ENCODE measurements at regions not wholly inside any gene's neighbourhood (a gene's known extent, or its start where the extent isn't known, plus 50 kb on each side); places are given as distances from the start of the nearest gene placed in this dataset.
"Not testable (repeated sequence)": the region's sequence is repeated elsewhere in the genome, so short reads cannot be mapped to it uniquely, and the experiment has no call there.

DNA sequence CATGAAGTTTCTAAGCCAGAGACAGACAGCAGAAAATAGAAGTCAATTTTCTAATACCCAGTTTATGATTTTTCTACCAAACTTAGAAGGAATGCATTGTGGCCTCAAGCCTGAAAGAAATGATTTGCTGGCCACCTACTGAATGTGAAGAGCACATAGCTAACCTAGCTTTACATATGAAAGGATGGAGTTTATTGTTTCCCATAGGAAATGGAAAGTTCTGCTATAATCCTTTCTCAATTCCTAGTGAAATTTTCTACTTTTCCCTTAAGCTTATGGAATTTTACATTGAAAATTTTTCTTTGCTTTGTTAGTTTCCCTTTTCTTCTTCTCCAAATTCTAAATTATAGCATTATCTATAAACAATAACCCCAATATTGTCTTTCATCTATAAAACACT, 110.1 kb downstream of the TMEM167A start:
- no peak overlapping the region for H3K4me3 ChIP-seq (ENCODE audit: low read depth, low read length)
- DNase-seq (ENCODE audit: low read depth), result no peak

DNA sequence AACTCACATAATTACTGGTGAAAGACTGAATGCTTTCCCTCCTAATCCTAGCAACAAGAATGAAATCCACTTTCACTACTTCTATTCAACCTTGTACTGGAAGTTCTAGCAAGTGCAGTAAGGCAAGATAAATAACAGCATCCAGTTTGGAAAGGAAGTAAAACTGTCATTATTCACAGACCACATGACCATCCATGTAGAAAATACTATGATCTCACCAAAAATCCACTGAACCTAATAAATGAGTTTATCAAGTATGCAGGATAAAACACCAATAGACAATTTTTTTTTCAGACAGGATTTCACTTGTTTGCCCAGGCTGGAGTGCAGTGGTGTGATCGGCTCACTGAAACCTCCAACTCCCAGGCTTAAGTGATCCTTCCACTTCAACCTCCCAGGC, 117.7 kb downstream of the TMEM167A start:
- no peak overlapping the region for H3K4me3 ChIP-seq (ENCODE audit: low read depth, low read length)
- no peak for DNase-seq (ENCODE audit: low read depth)

DNA sequence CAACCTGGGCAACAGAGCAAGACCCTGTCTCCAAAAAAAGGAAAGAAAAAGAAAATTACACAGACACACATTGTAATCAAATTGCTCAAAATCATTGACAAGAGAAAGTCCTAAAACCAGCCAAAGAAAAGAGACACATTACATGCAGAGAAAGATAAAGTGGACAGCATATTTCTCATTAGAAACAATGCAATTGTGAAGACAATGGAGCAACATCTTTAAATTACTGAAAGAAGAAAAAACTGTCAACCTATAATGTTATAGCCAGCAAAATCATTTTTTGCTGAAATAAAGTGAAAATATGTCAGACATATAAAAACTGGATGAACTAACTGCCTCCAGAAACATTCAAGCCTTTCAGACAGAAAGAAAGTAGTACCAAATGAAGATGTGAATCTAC, 120.6 kb downstream of the TMEM167A start:
- DNase-seq (ENCODE audit: low read depth), result no peak
- no peak overlapping the region for H3K4me3 ChIP-seq (ENCODE audit: low read depth, low read length)

DNA sequence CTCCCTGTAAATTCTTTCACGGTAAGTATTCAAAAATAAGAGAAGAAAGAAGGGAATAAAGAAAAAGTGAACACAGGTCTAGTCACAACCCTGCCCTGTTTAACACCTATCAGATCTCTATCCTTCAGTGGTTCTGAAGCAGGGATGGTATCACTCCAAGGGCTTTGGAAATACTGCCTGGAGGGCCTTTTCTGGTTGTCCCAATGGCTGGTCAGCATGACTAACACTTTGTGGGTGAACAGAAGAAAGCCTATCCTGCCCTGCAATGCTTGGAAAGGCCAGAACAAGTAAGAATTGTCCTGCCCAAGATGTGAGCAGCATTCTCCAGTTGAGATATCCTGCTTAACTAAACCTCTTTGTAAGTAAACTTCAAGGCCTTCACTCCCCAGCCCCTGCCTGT, 124.9 kb downstream of the TMEM167A start:
- no peak overlapping the region for H3K4me3 ChIP-seq (ENCODE audit: low read depth, low read length)
- no peak for DNase-seq (ENCODE audit: low read depth)

DNA sequence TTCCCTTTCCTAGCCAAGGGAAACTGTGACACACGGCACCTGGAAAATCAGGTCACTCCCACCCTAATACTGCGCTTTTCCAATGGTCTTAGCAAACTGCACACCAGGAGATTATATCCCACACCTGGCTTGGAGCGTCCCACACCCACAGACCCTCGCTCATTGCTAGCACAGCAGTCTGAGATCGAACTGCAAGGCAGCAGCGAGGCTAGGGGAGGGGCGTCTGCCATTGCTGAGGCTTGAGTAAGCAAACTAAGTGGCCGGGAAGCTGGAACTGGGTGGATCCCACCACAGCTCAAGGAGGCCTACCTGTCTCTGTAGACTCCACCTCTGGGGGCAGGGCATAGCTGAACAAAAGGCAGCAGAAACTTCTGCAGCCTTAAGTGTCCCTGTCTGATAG, 132.9 kb downstream of the TMEM167A start:
- not testable (repeated sequence) for DNase-seq (ENCODE audit: low read depth); H3K4me3 ChIP-seq (ENCODE audit: low read depth, low read length)

DNA sequence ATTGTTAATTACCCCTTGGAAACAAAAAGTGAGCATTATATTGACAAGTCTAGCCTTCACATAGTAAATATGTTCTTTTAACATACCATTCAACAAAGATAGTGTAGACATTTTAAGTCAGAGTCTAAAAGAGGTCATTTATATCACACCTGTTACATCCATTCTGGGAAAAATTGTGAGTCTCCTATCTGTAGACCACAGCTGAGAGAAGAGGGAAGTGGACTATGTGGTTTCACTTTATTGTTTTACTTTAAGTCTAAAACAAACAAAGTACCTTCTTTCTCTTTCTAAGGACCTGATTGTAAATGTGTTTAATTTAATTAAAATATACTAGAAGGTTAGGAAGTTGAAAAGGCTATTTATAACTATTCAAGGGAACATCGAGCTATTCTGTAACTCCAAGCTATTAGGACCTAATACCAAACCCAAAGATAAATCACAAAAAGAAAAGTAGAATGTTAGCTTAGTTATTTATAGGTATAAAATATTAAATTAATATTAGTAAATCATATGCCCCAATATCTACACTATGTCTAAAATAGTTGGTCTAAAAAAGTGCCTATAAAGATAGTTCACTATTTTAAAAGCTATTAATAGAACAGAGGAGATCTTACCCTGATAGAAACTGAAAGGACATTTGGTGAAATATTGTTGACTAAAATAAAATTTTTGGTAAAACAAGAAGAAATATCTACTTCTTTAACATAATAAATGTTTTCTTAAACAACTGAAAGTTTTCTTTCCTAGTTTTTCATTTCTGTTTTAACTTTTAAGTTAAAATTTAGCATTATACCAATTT, 134.9 kb downstream of the TMEM167A start:
- no peak for DNase-seq (ENCODE audit: low read depth)
- no peak overlapping the region for H3K4me3 ChIP-seq (ENCODE audit: low read depth, low read length)

DNA sequence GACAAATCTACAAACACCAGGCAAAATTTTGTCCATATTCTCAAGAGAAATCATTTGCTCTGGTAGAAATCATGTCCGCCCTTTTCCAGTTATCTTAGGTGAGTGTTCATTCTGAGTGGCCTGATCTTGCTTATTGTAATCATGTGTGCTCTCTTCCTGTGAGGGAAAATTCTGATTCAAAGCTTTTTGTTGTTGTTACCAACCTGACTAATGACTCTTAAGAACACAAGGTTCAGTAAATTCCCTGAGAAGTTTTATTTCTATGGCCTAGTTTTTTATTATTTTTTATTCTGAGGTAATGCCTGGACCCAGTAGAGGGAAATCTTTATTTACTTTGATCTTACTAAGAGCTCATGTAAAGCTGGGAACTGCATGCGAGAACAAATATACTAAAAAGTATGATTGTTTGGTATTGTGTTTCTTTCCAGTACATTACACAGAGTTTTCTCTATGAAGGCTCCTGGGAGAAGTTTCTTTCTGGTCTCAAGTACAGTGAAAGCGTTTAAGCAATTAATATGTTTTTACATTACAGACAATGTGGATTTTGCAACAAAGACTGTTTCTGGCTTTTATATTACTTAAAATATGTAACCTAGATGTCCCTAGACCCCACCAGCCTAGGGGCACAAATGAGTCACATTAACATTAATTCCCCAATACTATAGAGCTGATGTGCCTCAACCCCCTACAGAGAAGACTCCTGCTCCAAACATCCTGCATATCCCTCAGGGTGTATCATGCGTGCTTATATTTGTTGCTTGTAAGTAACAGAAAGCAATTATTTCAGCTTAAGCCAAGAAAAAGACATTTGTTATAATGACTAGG, 138.1 kb downstream of the TMEM167A start:
- DNase-seq (ENCODE audit: low read depth), result no peak
- H3K4me3 ChIP-seq (ENCODE audit: low read depth, low read length), result no peak overlapping the region

DNA sequence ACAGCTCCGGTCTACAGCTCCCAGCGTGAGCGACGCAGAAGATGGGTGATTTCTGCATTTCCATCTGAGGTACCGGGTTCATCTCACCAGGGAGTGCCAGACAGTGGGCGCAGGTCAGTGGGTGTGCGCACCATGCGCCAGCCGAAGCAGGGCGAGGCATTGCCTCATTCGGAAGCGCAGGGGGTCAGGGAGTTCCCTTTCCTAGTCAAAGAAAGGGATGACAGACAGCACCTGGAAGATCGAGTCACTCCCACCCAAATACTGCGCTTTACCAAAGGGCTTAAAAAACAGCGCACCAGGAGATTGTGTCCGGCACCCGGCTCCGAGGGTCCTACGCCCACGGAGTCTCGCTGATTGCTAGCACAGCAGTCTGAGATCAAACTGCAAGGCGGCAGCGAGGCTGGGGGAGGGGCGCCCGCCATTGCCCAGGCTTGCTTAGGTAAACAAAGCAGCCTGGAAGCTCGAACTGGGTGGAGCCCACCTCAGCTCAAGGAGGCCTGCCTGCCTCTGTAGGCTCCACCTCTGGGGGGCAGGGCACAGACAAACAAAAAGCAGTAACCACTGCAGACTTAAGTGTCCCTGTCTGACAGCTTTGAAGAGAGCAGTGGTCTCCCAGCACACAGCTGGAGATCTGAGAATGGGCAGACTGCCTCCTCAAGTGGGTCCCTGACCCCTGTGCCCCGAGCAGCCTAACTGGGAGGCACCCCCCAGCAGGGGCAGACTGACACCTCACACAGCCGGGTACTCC, 144.5 kb downstream of the TMEM167A start:
- DNase-seq (ENCODE audit: low read depth); H3K4me3 ChIP-seq (ENCODE audit: low read depth, low read length): not testable (repeated sequence)

DNA sequence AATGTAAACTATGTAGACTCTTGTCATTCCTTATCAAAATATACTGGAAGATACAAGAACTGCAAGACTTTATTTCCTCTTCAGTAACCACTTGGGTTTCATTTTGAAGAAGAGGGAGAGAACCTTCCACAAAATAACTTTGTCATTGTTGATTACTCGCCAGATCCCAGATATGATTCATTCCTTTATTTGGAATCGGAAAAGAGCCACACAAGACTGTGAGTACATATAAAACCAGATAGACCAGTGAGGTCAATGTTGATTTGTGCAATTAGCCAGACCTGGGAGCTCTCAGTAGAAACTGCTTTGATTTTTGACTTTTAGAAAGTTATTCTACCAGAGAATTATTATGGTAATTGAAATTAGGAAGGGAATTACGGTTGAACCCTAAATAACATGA, 146.1 kb downstream of the TMEM167A start:
- no peak for DNase-seq (ENCODE audit: low read depth)
- no peak overlapping the region for H3K4me3 ChIP-seq (ENCODE audit: low read depth, low read length)

DNA sequence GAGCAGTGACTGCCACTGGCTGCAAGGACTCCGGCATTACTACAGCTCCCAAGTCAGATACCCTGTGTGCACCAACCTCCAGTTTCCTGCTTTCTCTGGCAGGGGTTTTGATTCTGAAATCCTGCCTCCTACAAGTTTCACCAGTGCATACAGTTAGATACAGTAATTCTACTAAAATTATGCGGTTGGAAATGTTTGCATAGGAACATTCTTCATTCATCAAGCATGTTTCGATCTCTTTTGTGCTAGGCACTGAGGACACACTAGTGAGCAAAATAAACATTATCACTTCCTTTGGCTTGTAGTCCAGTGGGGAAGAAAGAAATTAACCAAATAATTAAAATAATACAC, 152.2 kb downstream of the TMEM167A start:
- DNase-seq (ENCODE audit: low read depth), result no peak

DNA sequence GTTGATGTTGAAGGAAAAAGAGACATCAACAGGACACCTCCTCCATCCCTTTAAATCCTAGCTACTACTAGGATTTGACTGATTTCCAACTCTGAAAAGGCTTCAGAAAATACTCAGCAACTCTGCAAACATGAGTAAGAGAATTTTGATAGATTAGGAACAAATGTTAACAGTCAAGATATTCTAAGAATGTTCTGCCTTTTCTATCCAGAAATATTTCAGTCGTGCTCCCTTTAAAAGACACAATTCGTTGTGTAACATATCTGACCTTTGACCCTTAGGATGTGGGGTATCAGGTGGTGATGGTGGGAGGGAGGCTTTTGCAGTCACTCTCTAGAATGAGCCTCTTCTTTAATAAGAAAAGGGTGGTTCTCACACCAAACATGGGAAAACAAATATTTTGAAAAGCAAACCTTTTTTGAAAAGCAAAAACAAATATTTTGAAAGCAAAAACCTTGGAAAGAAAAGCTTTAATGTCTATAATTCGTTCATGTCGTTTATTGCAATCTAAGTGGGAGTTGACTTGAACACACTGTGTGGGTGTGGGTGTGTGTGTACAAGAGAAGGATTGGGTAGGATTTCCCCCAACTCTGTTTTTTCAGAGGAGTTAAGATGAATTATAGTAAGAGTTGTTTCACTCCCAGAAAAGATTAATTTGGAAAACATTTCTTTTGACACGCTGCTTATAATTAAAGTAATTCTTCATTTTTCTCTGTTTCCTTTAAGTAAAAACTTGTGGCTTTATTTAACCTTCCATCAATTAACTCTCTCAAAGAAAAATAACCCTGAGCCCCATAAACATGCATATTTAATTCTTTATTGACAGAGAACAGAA, 152.8 kb downstream of the TMEM167A start:
- no peak overlapping the region for H3K4me3 ChIP-seq (ENCODE audit: low read depth, low read length)
- DNase-seq (ENCODE audit: low read depth), result no peak

More for the DNA sequence above, 152.2 kb downstream of the TMEM167A start:
- H3K4me3 ChIP-seq (ENCODE audit: low read depth, low read length), result no peak overlapping the region

DNA sequence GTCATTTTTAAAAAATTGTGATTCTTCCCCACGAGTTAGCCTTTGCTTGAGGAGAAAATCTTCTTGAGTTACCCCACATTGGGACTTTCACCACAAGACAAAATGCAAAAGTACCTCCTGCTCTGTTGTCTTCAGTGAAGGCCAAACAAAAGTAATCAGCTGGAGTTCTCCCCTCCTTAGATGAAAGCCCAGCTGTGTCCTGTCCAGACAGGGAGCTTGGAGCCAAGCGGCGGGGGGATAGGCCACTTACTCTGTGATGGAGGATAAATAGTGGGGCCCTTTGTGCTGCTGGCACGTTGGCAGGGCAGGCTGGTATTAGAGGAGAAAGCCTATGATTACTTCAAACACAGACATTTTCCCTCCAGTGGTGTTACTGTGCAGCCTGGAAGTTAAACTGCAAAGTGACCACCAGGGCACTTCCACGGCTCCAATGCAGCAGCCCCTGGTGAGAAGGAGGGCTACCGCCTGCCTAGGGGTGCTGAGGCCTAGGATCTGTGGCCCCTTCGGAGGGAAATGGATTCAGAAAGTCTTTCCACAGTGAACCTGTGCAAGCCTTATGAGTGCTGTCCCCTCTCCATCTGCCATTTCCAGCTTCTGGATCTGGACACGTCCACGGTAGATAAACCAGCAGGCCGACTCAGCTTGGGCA, 155.0 kb downstream of the TMEM167A start:
- no peak for DNase-seq (ENCODE audit: low read depth)
- no peak overlapping the region for H3K4me3 ChIP-seq (ENCODE audit: low read depth, low read length)

DNA sequence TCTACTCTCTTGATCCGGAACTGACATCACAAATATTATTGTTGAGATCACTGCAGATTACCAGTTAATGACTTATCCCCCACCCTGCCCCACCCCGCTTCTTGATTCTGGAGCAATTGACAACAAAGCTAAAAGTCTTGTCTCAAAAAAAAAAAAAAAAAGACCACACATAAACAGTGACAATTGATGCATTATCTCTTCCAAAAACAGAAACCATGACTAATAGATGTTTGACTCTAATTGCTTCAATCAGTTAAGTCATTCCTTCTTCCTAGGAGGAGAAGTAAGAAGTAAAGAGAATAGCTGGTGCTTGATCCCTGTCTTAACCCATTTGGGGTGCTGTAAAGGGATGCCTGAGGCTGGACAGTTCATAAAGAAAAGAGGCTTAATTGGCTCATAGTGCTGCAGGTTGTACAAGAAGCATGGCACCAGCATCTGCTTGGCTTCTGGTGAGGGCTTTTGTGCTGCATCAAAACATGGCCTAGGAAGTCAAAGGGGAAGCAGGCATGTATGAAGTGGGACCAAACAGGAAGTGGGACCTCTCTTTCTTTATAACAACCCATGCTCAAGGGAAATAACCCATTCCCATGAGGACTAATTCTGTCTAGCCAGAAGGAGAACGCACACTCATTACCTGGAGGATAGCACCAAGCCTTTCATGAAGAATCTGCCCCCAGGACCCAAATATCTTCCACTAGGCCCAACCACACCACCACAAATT, 158.7 kb downstream of the TMEM167A start:
- no peak for DNase-seq (ENCODE audit: low read depth)
- H3K4me3 ChIP-seq (ENCODE audit: low read depth, low read length), result no peak overlapping the region

DNA sequence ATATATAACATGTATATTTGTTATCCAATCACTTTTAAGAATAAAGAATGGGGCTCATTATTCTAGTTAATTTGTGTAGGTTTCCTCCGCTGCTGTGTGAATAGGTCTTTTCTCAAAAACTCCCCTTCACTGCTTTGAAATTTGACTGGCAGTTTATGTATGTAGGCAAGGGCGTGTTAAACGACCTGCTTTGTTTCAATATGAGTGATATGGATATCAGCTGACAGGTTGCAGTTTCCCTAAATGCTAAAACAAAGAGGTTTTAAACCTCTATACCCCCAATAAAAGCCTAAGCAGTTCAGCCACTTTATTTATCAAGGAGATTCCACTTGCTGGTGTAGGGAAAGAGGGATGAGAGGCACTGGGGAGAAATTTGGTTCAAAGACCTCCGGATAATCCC, 159.6 kb downstream of the TMEM167A start:
- DNase-seq (ENCODE audit: low read depth), result no peak
- H3K4me3 ChIP-seq (ENCODE audit: low read depth, low read length), result no peak overlapping the region

DNA sequence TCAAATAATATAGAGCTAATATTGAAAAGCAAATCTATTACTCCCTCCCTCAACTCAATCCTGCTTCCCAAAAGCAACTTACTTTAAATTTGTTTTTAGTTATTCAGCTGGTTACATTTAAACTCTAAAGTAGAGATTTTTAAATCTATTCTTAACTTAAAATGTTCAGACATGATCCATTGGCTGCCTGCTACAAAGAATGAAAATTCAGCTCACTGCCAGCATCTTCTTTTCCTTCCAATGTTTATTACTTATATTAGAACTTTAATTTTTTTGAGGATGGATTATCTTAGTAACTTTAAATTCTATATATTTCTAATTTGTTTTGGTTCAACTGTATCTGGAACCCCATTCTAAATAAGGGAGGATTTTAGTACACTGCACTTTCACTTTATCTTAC, 163.2 kb downstream of the TMEM167A start:
- DNase-seq (ENCODE audit: low read depth), result no peak
- no peak overlapping the region for H3K4me3 ChIP-seq (ENCODE audit: low read depth, low read length)

DNA sequence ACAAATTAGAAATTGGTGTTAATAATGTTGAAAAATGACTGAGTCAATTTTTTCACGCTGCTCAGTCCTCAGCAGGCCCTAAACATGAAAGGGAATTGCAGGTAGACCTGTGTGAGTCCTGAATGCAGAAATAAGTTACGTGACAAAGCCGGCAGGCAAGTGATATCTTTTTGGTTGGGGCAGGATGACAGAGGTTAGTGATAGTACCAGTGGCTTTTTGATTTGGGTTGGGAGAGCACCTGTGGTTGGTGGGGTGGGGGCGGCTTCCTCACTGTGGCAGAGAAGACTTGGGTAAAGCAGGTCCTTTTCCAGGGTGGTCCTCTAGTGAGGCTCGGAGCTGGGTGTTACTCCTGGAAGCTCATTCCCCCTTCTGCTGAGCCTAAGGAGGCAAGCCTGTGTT, 164.7 kb downstream of the TMEM167A start:
- DNase-seq (ENCODE audit: low read depth), result no peak
- H3K4me3 ChIP-seq (ENCODE audit: low read depth, low read length), result no peak overlapping the region

DNA sequence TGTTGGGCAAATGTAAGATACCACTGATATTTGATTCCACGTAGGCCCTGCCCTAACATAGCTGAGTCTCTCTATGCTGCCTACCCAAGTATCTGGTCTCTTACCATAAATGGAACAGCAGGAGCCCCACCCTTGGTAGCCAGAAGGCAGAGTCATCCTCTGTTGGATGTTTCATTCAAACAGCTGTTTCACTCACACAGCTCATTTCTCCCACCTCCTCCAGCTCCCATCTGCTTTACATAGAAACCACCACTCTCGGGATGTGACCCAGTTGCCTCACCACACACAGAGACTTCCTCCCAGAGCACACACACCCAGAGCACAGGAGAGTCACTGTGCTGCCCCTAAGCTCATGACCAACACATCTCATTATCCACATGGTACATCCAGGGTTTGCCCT, 165.3 kb downstream of the TMEM167A start:
- no peak overlapping the region for H3K4me3 ChIP-seq (ENCODE audit: low read depth, low read length)
- peak; percentile 10 for DNase-seq (ENCODE audit: low read depth)

DNA sequence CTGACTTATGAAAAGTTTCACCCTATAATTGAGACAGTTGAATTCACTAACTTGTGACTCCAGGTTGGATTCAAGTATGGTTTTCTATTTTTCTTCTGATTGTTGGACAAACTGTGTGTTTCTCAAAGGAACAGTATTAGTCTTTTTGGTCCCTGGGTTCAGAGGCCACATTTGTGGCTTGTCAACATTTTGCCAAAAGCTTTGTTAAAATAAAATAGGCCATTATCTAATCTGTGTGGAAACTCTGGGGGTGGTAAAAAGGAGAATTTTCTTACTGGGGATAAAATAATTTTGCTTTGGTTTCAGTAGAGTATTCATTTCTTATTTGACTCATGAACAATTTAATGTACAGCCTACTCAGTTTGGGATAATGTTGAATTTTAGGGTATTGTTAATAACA, 166.3 kb downstream of the TMEM167A start:
- DNase-seq (ENCODE audit: low read depth), result no peak

More for the DNA sequence above, 166.3 kb downstream of the TMEM167A start:
- H3K4me3 ChIP-seq (ENCODE audit: low read depth, low read length), result no peak overlapping the region
